Common myeloid progenitor, CD34-positive (primary cell): ENCODE measurements at regions not wholly inside any gene's neighbourhood (a gene's known extent, or its start where the extent isn't known, plus 50 kb on each side); places are given as distances from the start of the nearest gene placed in this dataset.

ENCODE experiments used
- CTCF ChIA-PET: fragments of 350-600 bp; sonication (Branson Sonifier 250); formaldehyde crosslinking; loops from one replicate; lab custom pipeline; 2021; ENCODE audit warnings: antibody characterized with exemption; lab: Charles Lee
- POLR2A ChIA-PET: fragments of 350-600 bp; sonication (Branson Sonifier 250); formaldehyde crosslinking; loops from one replicate; lab custom pipeline; 2021; ENCODE audit warnings: antibody characterized with exemption; lab: Charles Lee
- DNase-seq, 3 donors: peaks; one replicate each; pipeline versions ENCODE4 v3.0.0 to v3.0.0-alpha.2; 2013
- H3K27ac ChIP-seq, 2 experiments: 1 replicate in 1 of 2; 2 replicates in 1 of 2; pipeline ENCODE4 v1.7.0; 2013; ENCODE audit warnings: inconsistent platforms in 2 of 2, low read length in 2 of 2, mild to moderate bottlenecking in 2 of 2, low read depth in 1 of 2, moderate library complexity in 1 of 2; ENCODE audit not compliant: severe bottlenecking in 2 of 2, insufficient read depth in 1 of 2, poor library complexity in 1 of 2
- H3K27me3 ChIP-seq, 5 experiments: replicated peaks in 2 of 5; 1 replicate in 3 of 5; 2 replicates in 2 of 5; pipeline versions ENCODE4 v1.6.1 to v1.7.0; 2013; ENCODE audit warnings: low read length in 4 of 5, mild to moderate bottlenecking in 2 of 5, moderate library complexity in 2 of 5, inconsistent platforms in 1 of 5; ENCODE audit not compliant: insufficient read depth in 5 of 5, control insufficient read depth in 4 of 5
- H3K36me3 ChIP-seq, 4 experiments: 1 replicate in 2 of 4; 2 replicates in 2 of 4; pipeline versions ENCODE4 v1.6.1 to v1.7.0; 2013; ENCODE audit warnings: low read length in 3 of 4, control low read depth in 1 of 4, mild to moderate bottlenecking in 1 of 4; ENCODE audit not compliant: control insufficient read depth in 4 of 4, insufficient read depth in 4 of 4
- H3K4me1 ChIP-seq, 4 experiments: 1 replicate in 3 of 4; 2 replicates in 1 of 4; pipeline versions ENCODE4 v1.6.1 to v1.7.1; 2013; ENCODE audit warnings: low read length in 3 of 4, mild to moderate bottlenecking in 3 of 4, control low read depth in 1 of 4, inconsistent platforms in 1 of 4, moderate library complexity in 1 of 4; ENCODE audit not compliant: control insufficient read depth in 4 of 4, insufficient read depth in 4 of 4; ENCODE audit errors: control extremely low read depth in 1 of 4
- H3K4me3 ChIP-seq, 7 experiments: 1 replicate in 4 of 7; 2 replicates in 3 of 7; pipeline versions ENCODE4 v1.5.1 to v1.7.0; 2013; ENCODE audit warnings: mild to moderate bottlenecking in 7 of 7, low read length in 6 of 7, moderate library complexity in 6 of 7, inconsistent platforms in 2 of 7, low read depth in 2 of 7, control low read depth in 1 of 7; ENCODE audit not compliant: insufficient read depth in 4 of 7, control insufficient read depth in 1 of 7; ENCODE audit errors: extremely low read depth in 1 of 7
- H3K9me3 ChIP-seq, 5 experiments: 1 replicate in 4 of 5; 2 replicates in 1 of 5; pipeline versions ENCODE4 v1.6.1 to v1.7.1; 2013; ENCODE audit warnings: low read length in 4 of 5, mild to moderate bottlenecking in 2 of 5, inconsistent platforms in 1 of 5, low read depth in 1 of 5, moderate library complexity in 1 of 5; ENCODE audit not compliant: control insufficient read depth in 4 of 5, insufficient read depth in 2 of 5; ENCODE audit errors: control extremely low read depth in 1 of 5
- WGBS: methylation state at CpG from one replicate; pipeline ENCODE4 v1.1.5; 2013; ENCODE audit not compliant: insufficient coverage; 5-methylcytosine and 5-hydroxymethylcytosine counted together

DNA sequence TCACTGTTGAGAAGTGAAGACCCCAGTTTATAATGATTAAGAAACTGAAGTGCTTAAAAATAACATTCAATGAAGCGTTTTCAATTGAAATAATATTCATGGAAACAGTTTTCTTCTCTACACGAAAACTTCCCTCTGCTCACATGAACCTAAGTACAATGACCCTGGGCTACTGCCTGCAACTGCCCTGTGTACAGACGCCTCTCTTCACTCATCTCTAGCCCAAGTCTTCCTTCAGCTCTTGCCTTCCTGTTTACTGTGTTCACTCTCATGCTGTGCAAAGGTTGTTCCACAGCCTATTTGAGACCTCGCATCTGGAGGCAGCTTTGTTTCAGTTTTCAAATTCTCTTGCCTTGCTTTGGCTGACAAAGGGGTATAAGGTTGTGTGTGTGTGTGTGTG lies 100.8 kb downstream of the GRIN2B start:
- no peak for DNase-seq
- Histone ChIP-seq H3K4me3 (no peak overlapping the region), H3K36me3 (no peaks in the 10 kb centered on the region), H3K27ac (no peak overlapping the region), H3K27me3 (no peaks in the 10 kb centered on the region), H3K4me1 (no peaks in the 10 kb centered on the region), H3K9me3 (no peaks in the 10 kb centered on the region)
- CTCF ChIA-PET, result interaction anchor here (1.1 kb wide), 1 partner anchor 12 kb away, joined by 3 read pairs; no protein-coding TSS in a partner anchor
- 79% methylated on average over 3 of the region's 4 CpGs for WGBS
- POLR2A ChIA-PET, result no interaction called here

DNA sequence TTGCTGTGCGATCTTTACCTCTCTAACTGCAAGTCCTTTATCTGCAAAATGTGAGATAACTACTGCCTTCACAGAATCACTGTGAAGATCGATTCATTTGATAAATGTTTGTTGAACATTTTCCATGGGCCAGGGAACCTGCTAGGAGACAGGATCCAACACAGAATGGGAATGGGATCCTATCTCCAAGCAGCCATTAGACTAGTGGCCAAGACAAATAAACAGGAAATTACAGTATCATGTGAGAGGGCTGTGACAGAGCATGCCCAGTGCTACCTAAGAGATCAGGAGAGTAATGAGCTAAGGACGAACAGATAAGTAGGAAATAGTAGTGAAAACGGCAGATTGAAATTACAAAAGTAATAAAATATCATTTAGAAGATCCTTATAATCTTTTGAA lies 105.7 kb downstream of the GRIN2B start:
- CTCF ChIA-PET, result no interaction called here
- H3K4me1 ChIP-seq, result no peaks in the 10 kb centered on the region
- WGBS, result 100% methylated on average over 1 of the region's 4 CpGs
- H3K4me3 ChIP-seq, result no peak overlapping the region
- H3K36me3 ChIP-seq, result no peaks in the 10 kb centered on the region
- no peaks in the 10 kb centered on the region for H3K27me3 ChIP-seq
- no peak overlapping the region for H3K27ac ChIP-seq
- no peaks in the 10 kb centered on the region for H3K9me3 ChIP-seq
- no peak for DNase-seq
- POLR2A ChIA-PET, result no interaction called here

DNA sequence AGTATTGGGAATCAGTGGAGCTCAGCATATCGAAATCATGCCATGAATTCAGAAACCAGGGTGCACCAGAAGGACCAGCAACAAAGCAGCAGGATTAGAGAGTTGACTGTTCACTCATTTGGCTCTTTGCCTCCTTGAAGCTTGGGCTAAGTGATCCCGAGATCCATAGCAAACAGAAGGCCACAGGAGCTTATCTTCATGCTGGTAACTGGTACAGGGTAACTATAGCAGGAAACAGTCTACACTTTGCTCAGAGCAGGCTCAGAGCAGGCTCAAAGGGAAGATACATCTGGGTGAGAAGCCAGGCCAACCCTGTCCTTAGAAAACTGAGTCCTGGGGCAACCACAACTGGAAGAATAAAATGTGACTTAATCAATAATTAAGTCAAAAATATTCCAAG lies 111.1 kb downstream of the GRIN2B start:
- ChIA-PET POLR2A (no interaction called here), CTCF (no interaction called here)
- no peak for DNase-seq
- WGBS, result 86% methylated on average over 2 of the region's 2 CpGs
- Histone ChIP-seq H3K27me3 (peaks cover 0 to 9% (median 3%) of the 10 kb centered on the region in 5 experiments), H3K36me3 (no peaks in the 10 kb centered on the region), H3K9me3 (no peaks in the 10 kb centered on the region), H3K4me3 (no peak overlapping the region), H3K27ac (no peak overlapping the region), H3K4me1 (no peaks in the 10 kb centered on the region)

DNA sequence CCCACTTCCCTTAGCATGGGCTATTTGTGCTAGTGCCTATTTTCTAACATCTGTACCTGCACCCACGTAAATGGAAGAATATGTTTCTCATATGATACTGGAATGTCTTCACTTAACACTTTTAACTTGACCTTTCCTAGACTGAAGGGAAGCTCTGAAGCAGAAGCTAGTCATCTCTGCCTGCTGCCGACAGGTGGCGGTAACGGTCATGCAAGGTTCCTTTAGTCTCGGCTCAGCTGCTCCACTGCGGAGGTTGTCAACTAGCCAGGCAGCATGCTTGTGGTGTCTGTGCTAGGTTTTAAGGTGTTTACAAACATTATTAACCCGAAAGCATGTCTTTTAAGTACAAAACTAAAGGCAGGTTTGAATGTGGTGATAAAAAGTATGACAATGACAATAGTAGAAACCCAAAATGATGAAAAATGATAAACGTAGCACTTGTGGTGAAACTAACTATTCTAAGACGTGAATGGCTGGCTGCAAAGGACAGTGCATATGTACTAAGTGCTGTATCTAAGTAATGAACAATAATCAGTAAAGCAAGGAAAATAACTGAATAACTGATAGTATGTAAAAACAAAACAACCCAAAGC lies 117.2 kb downstream of the GRIN2B start:
- no peaks in the 10 kb centered on the region for H3K36me3 ChIP-seq
- H3K9me3 ChIP-seq, result no peaks in the 10 kb centered on the region
- 0% methylated on average over 5 of the region's 9 CpGs for WGBS
- H3K4me1 ChIP-seq, result no peaks in the 10 kb centered on the region
- DNase-seq, result peak; percentile 50 to 77 (median 71)
- H3K4me3 ChIP-seq, result no peak overlapping the region
- CTCF ChIA-PET, result interaction anchor here (1.0 to 2.0 kb wide), 5 partner anchors 10 to 304 kb away, joined by 3 to 8 read pairs (median 4); no protein-coding TSS in a partner anchor
- POLR2A ChIA-PET, result no interaction called here
- peaks cover 3 to 18% (median 8%) of the 10 kb centered on the region in 5 experiments for H3K27me3 ChIP-seq
- no peak overlapping the region for H3K27ac ChIP-seq

DNA sequence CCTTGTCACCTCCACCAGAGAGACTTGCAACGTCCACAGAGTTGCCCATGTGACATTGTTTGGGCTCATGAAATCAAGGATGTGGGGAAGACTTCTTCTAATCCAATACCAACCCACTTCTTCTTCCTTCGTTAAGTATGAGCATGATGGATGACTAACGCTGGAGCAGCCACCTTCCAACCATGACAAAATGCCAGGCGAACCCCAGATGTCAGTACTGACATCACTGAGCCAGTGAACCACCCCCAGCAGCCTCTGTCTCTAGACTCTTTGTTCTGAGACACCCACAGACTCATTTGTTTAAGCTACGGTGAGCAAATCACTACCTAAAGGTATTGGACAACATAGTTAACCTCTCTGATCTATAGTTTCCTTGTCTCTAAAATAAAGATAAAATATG lies 123.7 kb downstream of the GRIN2B start:
- H3K4me1 ChIP-seq, result no peaks in the 10 kb centered on the region
- ChIA-PET CTCF (no interaction called here), POLR2A (no interaction called here)

DNA sequence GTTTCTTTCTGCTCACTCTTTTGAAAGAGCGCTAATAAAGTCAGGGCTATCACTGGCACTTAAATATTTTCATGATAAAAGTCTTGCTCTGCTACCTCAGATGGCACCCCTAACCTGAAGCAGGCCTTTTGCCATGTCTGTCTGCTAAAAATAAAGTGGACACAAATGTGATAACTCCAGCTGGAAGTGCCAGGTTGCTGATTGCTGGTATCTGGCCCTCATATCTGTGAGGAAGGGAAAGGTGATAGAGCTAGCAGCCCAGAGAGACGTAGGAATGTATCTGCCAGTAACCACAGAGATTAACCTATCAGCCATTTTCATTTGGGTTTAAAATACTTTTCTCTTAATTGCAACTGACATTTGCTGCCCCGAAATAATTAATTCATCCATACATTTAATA lies 127.9 kb downstream of the GRIN2B start:
- Histone ChIP-seq H3K4me1 (no peaks in the 10 kb centered on the region), H3K27ac (no peak overlapping the region), H3K36me3 (no peaks in the 10 kb centered on the region), H3K4me3 (no peak overlapping the region), H3K9me3 (no peaks in the 10 kb centered on the region), H3K27me3 (peaks cover 0 to 6% (median 0%) of the 10 kb centered on the region in 5 experiments)
- no peak for DNase-seq
- POLR2A ChIA-PET, result no interaction called here
- CTCF ChIA-PET, result interaction anchor here (0.5 kb wide), 1 partner anchor 12 kb away, joined by 4 read pairs; no protein-coding TSS in a partner anchor
- WGBS, result 100% methylated on average over 1 of the region's 3 CpGs

More for the DNA sequence above, 123.7 kb downstream of the GRIN2B start:
- WGBS, result 83% methylated on average over 3 of the region's 5 CpGs
- Histone ChIP-seq H3K27me3 (peaks cover 0 to 17% (median 2%) of the 10 kb centered on the region in 5 experiments), H3K36me3 (no peaks in the 10 kb centered on the region), H3K9me3 (no peaks in the 10 kb centered on the region), H3K4me3 (no peak overlapping the region), H3K27ac (no peak overlapping the region)
- no peak for DNase-seq

DNA sequence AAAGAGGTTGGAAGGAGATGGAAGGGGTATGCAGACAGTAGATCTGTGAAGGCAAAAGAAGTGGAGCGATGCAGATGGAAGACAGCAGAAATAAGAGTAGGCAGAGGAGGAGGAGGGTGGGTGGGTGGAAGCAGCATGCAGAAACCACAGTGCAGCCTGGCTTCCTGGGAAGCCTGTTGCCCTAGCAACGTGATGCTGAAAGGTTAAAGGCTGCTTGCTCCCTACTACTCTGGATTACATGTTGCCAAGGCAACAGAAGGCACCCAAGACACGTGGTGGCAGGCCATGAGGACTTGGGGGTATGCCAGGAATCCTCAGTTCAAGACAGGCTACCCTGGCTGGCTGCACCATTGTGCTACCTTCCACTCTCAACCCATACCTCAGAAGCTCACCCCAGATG lies 129.6 kb downstream of the GRIN2B start:
- Histone ChIP-seq H3K36me3 (no peaks in the 10 kb centered on the region), H3K27me3 (peaks cover 0 to 10% (median 0%) of the 10 kb centered on the region in 5 experiments), H3K9me3 (no peaks in the 10 kb centered on the region), H3K4me1 (no peaks in the 10 kb centered on the region), H3K27ac (no peak overlapping the region), H3K4me3 (no peak overlapping the region)
- ChIA-PET CTCF (no interaction called here), POLR2A (no interaction called here)
- 13% methylated on average over 3 of the region's 3 CpGs for WGBS
- DNase-seq, result no peak
